SK-N-SH (cell line): ENCODE measurements at regions not wholly inside any gene's neighbourhood (a gene's known extent, or its start where the extent isn't known, plus 50 kb on each side); places are given as distances from the start of the nearest gene placed in this dataset.

Experiments used
- EP300 ChIP-seq, 2 experiments: IDR thresholded peaks; 2 replicates each; pipeline versions ENCODE4 v1.4.0 to v1.6.1; 2012; ENCODE audit warnings: borderline replicate concordance in 1 of 2, low read depth in 1 of 2, low read length in 1 of 2
- FOSL2 ChIP-seq: IDR thresholded peaks from 2 replicates; pipeline ENCODE4 v1.4.0; 2012; ENCODE audit warnings: low read depth, mild to moderate bottlenecking, moderate library complexity, borderline replicate concordance
- FOXM1 ChIP-seq: IDR thresholded peaks from 2 replicates; pipeline ENCODE4 v1.4.0; 2012; ENCODE audit warnings: low read depth, mild to moderate bottlenecking
- JUND ChIP-seq: IDR thresholded peaks from 2 replicates; pipeline ENCODE4 v1.4.0; 2012
- POLR2AphosphoS5 ChIP-seq: IDR thresholded peaks from 2 replicates; pipeline ENCODE4 v1.6.1; 2012; ENCODE audit warnings: low read depth, low read length
- YY1 ChIP-seq: IDR thresholded peaks from 2 replicates; pipeline ENCODE4 v1.4.0; 2012; ENCODE audit warnings: low read depth, mild to moderate bottlenecking
- TF ChIP-seq, protein P1 (sequence below): fragments of 200-600 bp; sonication (generic); IDR thresholded peaks from 2 replicates; pipeline ENCODE4 v1.6.1; 2017; ENCODE audit warnings: antibody characterized with exemption, mild to moderate bottlenecking, moderate library complexity
- TF ChIP-seq, protein P2 (sequence below): IDR thresholded peaks from 2 replicates; pipeline ENCODE4 v1.6.1; 2012; ENCODE audit warnings: mild to moderate bottlenecking, low read depth, low read length, moderate library complexity

DNA sequence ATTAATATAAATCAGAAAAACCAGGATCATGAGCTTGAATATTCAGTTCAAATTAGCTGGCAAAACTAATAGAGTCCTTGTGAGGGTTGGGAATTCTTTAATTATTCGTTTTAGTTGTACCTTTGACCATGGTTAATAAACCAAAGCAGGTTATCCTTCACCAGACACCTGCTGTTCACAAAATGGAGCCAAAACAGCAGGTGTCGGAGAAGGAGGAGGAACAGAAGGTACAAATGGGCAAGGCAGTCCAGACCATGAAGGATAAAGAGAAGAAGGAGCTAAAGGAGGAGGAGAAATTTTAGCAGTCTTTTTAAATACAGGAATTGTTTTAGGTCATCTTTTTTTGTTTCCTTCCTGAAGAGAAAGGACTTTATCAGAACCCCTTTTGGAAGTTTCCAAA lies 106.1 kb downstream of the NHLRC3 start:
- TF ChIP-seq YY1 = no peak
- TF ChIP-seq, protein P1, sequence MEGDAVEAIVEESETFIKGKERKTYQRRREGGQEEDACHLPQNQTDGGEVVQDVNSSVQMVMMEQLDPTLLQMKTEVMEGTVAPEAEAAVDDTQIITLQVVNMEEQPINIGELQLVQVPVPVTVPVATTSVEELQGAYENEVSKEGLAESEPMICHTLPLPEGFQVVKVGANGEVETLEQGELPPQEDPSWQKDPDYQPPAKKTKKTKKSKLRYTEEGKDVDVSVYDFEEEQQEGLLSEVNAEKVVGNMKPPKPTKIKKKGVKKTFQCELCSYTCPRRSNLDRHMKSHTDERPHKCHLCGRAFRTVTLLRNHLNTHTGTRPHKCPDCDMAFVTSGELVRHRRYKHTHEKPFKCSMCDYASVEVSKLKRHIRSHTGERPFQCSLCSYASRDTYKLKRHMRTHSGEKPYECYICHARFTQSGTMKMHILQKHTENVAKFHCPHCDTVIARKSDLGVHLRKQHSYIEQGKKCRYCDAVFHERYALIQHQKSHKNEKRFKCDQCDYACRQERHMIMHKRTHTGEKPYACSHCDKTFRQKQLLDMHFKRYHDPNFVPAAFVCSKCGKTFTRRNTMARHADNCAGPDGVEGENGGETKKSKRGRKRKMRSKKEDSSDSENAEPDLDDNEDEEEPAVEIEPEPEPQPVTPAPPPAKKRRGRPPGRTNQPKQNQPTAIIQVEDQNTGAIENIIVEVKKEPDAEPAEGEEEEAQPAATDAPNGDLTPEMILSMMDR = no peak
- no peak for TF ChIP-seq JUND
- no peak for TF ChIP-seq EP300 (IDR thresholded peaks at IDR 0.05; ENCODE audit: borderline replicate concordance in 1 of 2, low read depth in 1 of 2, low read length in 1 of 2)
- TF ChIP-seq, protein P2, sequence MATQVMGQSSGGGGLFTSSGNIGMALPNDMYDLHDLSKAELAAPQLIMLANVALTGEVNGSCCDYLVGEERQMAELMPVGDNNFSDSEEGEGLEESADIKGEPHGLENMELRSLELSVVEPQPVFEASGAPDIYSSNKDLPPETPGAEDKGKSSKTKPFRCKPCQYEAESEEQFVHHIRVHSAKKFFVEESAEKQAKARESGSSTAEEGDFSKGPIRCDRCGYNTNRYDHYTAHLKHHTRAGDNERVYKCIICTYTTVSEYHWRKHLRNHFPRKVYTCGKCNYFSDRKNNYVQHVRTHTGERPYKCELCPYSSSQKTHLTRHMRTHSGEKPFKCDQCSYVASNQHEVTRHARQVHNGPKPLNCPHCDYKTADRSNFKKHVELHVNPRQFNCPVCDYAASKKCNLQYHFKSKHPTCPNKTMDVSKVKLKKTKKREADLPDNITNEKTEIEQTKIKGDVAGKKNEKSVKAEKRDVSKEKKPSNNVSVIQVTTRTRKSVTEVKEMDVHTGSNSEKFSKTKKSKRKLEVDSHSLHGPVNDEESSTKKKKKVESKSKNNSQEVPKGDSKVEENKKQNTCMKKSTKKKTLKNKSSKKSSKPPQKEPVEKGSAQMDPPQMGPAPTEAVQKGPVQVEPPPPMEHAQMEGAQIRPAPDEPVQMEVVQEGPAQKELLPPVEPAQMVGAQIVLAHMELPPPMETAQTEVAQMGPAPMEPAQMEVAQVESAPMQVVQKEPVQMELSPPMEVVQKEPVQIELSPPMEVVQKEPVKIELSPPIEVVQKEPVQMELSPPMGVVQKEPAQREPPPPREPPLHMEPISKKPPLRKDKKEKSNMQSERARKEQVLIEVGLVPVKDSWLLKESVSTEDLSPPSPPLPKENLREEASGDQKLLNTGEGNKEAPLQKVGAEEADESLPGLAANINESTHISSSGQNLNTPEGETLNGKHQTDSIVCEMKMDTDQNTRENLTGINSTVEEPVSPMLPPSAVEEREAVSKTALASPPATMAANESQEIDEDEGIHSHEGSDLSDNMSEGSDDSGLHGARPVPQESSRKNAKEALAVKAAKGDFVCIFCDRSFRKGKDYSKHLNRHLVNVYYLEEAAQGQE = no peak
- no peak for TF ChIP-seq POLR2AphosphoS5
- TF ChIP-seq FOXM1 = no peak
- TF ChIP-seq FOSL2 = no peak
